ENCODE measurements at regions not wholly inside any gene's neighbourhood (a gene's known extent, or its start where the extent isn't known, plus 50 kb on each side); places are given as distances from the start of the nearest gene placed in this dataset.
A peak's percentile ranks its signal among the peaks of the same experiment; 100 is the strongest.

DNA sequence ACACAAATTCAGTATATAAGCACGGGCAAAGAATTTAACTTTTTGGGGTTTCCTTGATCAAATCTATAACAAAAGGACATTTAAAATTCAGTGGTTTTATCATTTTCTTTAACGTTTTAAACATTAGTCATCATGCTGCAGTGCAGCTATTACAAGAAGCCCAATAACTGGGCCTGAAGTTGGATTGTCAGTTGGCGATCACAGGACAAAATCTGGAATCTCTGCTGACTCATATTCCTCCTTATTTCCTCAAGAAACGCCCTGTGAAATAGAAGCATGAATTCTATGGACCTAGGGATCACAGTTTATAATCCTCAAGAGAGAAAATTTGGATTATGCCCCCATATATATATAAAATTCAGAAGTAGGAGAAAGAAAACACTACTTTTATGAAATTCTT is 971.6 kb upstream of the MIR17HG start:
- no peak for DNase-seq

GRCh38 chr13:90382425-90382824 is 965.1 kb upstream of the MIR17HG start:
- no peak for DNase-seq

DNA sequence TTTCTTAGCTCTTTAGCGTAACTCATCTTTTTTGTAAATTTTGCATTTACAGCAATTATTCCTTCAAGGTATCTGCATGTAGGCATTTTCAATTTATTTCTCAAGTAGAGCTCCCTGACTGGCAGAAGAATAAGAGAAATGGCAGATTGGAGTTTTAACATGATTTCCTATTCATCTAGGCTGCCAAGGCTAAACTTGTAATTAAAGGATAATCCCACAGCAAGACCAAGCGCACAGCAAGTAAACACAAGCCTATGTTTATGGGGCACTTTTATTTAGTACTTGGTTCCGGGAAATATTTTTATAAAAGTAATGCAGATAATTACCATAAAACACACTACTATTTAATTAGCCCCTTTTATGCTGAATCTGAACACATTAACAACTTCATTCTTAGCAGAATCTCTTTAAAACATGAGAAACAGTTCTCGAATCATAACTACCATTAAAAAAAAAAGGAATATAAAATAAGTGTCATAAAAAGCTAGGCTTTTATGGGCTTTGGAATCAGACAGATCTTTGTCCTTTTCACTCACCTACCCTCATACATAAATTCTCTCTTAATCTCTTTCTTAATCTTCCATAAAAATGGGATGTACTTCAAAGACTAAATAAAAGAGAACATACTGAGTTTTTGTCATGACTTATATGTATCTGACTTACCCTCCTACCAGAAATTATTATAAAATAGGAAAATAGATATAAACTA is 961.6 kb upstream of the MIR17HG start:
- DNase-seq, result no peak

GRCh38 chr13:90388887-90389452 is 958.5 kb upstream of the MIR17HG start:
- DNase-seq, result no peak

- DNase-seq, result no peak
Measured at GRCh38 chr13:90389537-90389936, 958.0 kb upstream of the MIR17HG start.

- no peak for DNase-seq
Measured at GRCh38 chr13:90393408-90393807, 954.1 kb upstream of the MIR17HG start.

DNA sequence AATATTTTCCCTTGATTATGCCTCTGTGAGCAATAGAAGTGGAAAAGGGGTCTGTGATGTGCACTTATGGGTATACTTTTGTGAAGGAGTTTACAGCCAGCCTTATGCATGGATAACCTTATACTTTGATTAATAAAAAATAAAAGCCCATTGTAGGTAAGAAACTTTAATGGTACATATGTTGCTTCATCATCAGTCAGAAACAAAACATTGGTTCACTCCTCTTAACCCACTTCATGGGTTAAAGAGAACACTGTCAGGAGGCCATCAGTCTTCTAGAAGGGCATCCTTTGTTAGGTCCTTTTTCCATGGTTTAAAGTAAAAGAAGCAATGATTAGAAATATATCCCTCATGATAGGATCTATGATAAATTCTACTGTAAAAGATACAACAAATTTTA is 952.1 kb upstream of the MIR17HG start:
- DNase-seq, result no peak

DNA sequence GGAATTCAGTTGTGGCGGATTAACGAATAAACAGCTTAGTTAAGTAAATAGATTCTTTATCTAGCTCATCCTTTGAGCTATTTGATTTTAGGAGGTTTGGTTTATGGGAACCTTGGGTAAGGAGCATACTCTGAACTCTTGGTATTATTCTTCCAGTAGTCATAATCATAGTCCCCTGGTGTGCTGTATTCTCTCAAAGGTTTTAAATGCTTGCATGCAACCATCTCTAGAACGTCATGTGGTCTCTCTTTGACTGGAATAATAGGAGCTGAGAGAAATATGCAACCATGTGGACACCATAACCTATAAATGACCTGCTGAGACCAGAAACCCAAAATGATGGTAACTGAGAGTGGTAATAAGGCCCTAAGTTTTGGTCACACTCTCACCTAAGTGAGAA is 951.6 kb upstream of the MIR17HG start:
- DNase-seq, result no peak

- no peak for DNase-seq
Measured at GRCh38 chr13:90396266-90396665, 951.2 kb upstream of the MIR17HG start.

DNA sequence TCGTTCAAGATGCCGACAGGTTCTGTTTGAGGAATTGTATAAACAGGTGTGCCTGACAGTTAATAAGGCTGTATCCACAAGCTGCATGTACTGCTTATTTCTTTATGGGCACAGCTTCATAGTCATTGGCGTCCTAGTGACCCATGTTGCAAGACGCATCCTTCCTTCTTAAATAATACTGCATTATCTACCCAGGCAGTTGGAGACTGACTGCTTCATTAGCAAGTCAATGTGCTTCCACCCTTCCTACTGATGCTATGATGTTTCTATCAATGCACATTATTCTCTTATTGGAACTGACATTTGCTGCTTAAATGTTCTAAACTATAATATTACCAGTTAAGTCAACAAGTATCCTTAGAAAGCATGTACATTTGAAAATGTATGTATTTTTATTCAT is 950.0 kb upstream of the MIR17HG start:
- no peak for DNase-seq

GRCh38 chr13:90400372-90400771 is 947.1 kb upstream of the MIR17HG start:
- no peak for DNase-seq

- DNase-seq, result no peak
Measured at GRCh38 chr13:90401150-90401549, 946.3 kb upstream of the MIR17HG start.

GRCh38 chr13:90402102-90402501 is 945.4 kb upstream of the MIR17HG start:
- no peak for DNase-seq

DNA sequence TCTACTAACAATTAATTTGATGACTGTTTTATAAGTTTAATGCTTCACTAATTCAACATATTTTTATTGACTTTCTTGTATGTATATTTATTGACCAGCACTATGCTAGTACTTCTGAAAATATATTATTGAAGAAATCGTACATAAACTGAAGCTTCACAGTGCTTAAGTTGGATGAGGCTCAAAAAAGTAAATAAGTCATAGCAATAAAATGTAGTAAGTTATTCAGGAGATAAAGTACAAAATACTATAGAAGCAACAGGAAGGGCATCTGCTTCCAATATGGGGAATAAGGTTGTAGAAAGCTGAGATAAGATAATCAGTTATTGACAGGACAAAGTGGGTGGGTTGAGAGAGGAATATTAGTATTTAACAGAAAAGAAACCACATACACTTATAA is 944.9 kb upstream of the MIR17HG start:
- peak; percentile 19 for DNase-seq

GRCh38 chr13:90403330-90404082 is 944.0 kb upstream of the MIR17HG start:
- no peak for DNase-seq

GRCh38 chr13:90405301-90405700 is 942.2 kb upstream of the MIR17HG start:
- no peak for DNase-seq

- DNase-seq, result no peak
Measured at GRCh38 chr13:90412980-90413379, 934.5 kb upstream of the MIR17HG start.

DNA sequence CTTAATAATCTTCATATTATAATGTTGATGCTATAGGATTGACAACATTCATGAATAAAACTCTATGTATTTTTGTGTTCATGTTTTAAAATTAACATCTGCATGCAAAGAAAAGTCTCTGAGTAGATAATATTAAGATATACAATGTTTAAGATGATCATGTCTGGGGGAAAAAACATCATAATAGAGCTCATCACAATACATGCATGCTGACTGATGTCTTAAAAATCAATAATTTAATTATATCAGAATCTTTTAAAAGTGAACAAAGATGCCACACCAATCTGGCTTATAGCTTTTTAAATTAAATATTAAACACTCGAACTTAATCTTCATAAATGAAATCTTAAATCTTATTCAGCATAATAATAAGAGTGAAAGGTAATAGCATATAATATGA is 933.9 kb upstream of the MIR17HG start:
- DNase-seq, result no peak

DNA sequence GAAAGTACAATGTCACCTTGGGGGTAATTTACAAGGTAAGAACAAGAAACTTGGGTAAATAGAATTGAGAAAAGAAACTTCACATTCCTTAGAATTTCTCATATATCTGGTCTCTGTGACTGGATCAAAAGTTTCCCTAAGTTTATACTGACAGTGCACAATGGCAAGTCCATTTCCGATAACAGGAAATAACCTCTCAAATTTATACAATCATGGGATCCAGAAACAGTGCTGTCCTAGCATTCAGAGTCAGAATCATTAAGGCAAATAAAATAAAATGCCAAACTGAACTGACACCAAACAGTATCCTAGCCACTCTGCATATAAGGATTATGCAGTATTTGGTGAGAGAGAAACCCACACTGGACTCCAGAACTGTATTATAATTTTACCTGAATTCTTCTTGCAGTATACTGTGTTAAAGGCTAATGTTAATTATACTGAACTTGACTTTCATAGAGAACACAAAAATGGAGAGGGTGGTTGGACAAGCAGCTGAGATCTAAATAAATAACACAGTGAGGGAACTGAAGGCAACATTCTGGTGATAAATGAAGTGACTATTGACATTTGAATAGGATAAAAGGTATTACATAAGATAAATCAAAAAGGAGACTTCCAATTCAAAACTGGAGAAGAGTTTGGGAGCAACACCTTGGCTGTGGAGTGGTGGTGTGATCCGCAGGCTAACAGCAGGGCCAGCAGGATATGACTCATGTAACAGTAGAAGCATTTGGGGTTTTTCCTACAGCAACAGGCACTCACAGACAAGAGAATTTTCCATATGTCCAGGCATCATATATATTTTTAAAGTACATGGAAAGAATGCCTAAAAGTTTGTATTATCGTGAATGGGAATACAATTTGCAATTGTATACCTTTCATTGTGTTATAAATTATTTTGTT is 932.5 kb upstream of the MIR17HG start:
- peak; percentile 75 for DNase-seq

DNA sequence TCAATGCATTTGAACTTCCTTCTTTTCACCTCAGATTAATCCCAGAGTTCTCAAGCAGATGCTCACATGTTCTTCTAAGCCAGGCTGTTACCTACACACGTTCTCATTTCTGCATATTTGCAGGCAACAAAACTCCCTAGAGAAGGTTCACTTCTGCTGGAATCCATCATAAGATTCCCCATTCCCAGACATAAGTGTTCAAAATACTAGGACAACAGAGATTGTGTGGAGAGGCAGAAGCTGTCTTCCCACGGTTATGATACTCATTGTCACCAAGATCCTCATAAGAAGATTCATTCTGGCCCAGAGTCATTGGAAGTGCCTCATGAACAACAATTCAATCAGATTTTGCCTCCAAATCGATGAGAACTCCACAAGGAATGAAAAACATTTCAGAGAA is 931.6 kb upstream of the MIR17HG start:
- no peak for DNase-seq

GRCh38 chr13:90416519-90416918 is 931.0 kb upstream of the MIR17HG start:
- DNase-seq, result peak; percentile 69

DNA sequence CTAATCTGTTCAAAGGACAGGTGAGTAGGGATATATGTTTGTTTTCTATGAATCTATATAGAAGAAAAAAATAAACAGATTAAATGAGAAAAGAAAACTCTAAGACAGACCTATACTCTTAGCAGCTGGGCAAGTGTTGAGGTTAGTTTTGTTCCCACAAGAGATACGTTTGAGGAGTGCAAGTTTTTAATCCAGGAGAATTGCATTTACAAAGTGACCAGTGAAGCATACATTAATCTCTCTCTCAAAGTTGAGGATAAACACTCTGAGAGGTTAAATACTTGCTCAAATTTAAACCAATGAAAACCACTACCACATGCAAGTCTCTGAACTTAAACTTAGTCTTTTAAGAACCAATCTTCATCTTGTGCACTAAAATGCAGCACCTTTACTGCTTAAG is 930.5 kb upstream of the MIR17HG start:
- no peak for DNase-seq

DNA sequence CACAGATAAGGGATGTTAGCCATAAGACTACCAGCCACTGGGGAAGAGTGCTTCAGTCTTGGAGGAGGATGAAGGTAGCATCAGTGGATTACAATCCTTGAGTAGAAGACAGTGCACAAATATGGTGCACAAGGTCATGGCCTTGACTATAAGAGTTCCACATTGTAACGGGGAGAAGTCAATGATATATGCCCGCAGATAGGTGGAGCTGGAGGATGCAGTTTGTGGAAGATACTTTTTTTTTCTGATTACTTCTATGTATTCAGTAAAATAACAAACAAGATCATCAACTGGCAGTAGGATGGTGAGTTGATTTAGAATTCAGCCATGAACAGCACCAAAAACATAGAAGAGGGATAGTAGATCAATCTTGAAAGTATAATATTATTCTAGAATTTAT is 926.8 kb upstream of the MIR17HG start:
- no peak for DNase-seq
